ENCODE measurements at regions not wholly inside any gene's neighbourhood (a gene's known extent, or its start where the extent isn't known, plus 50 kb on each side); places are given as distances from the start of the nearest gene placed in this dataset.
A peak's percentile ranks its signal among the peaks of the same experiment; 100 is the strongest.

- Histone ChIP-seq H4K20me1 (ENCODE audit: control insufficient read depth, insufficient read depth) (no peaks in the 10 kb centered on the region), H3K9ac (ENCODE audit: control insufficient read depth, insufficient read depth, low read length) (no peak overlapping the region; the same call in 1 of the 2 replicates), H3K4me2 (ENCODE audit: control insufficient read depth, insufficient read depth) (peak overlapping the region; percentile 99), H3K9me3 (replicated peaks; ENCODE audit: control insufficient read depth, insufficient read depth, low read length) (no peaks in the 10 kb centered on the region), H3K4me1 (ENCODE audit: control insufficient read depth, insufficient read depth, low read length) (peaks cover 4% of the 10 kb centered on the region; the same call in 1 of the 2 replicates), H3K27ac (ENCODE audit: control insufficient read depth, insufficient read depth) (no peak overlapping the region), H3K79me2 (ENCODE audit: control insufficient read depth, insufficient read depth, low read length) (no peaks in the 10 kb centered on the region), H3K4me3 (peak overlapping the region; percentile 86; the same call in 1 of the 2 replicates), H2AFZ (ENCODE audit: control insufficient read depth, low read depth, low read length) (peak overlapping the region; percentile 96), H3K27me3 (replicated peaks in 1 of 2; ENCODE audit: control insufficient read depth in 2 of 2, insufficient read depth in 2 of 2, low read length in 1 of 2) (peaks cover 3 to 4% of the 10 kb centered on the region in 2 experiments; a peak in 3 of 4 replicates), H3K36me3 (ENCODE audit: control insufficient read depth in 2 of 2, insufficient read depth in 2 of 2, low read length in 1 of 2) (no peaks in the 10 kb centered on the region)
- 22% methylated on average over 6 of the region's 6 CpGs for WGBS (ENCODE audit: insufficient coverage, insufficient replicate concordance, low lambda C conversion rate, missing lambda C conversion rate)
- RAD21 ChIA-PET (ENCODE audit: unreplicated experiment) = no interaction called here
- SMC1A ChIA-PET (ENCODE audit: uncharacterized antibody, unreplicated experiment) = no interaction called here
- BruUV-seq (replicated peaks) = no TSS peak
- in situ Hi-C loops (cut with MboI) = loop anchor here (25.0 kb wide), 1 partner anchor 143 kb away; no protein-coding TSS in a partner anchor
- ATAC-seq = no peak; the same call in 2 of the 3 replicates
- TF ChIP-seq SP1 (IDR thresholded peaks at IDR 0.05; ENCODE audit: low read depth, low read length) = no peak
- TF ChIP-seq ZBTB40 (IDR thresholded peaks at IDR 0.05; ENCODE audit: borderline replicate concordance) = no peak
- no peak for TF ChIP-seq GATAD2B (conservative IDR thresholded peaks at IDR 0.05; ENCODE audit: low read depth)
- no peak for TF ChIP-seq RCOR1 (conservative IDR thresholded peaks at IDR 0.05; ENCODE audit: low read depth, low read length)
- TF ChIP-seq HDAC6 (IDR thresholded peaks at IDR 0.05; ENCODE audit: unreplicated experiment) = no peak
- TF ChIP-seq MYB (IDR thresholded peaks at IDR 0.05; ENCODE audit: borderline replicate concordance, low read depth, low read length) = no peak
- TF ChIP-seq ELK1 (IDR thresholded peaks at IDR 0.05; ENCODE audit: low read depth, low read length) = no peak
- no peak for TF ChIP-seq PKNOX1 (IDR thresholded peaks at IDR 0.05)
- CTCF ChIA-PET = interaction anchor here (0.9 kb wide), 1 partner anchor 10 kb away, joined by 5 read pairs; no protein-coding TSS in a partner anchor
- DNase-seq (ENCODE audit: low read depth, low spot score) = no peak
- intact Hi-C loops (cut with micrococcal nuclease; ENCODE audit: unreplicated experiment) = no loop called here
- no peak for FAIRE-seq
- POLR2A ChIA-PET = no interaction called here
These were observed 78.9 kb upstream of the AK4 start for GRCh38 chr1:65069011-65069565.
